ENCODE measurements at regions not wholly inside any gene's neighbourhood (a gene's known extent, or its start where the extent isn't known, plus 50 kb on each side); places are given as distances from the start of the nearest gene placed in this dataset.

DNA sequence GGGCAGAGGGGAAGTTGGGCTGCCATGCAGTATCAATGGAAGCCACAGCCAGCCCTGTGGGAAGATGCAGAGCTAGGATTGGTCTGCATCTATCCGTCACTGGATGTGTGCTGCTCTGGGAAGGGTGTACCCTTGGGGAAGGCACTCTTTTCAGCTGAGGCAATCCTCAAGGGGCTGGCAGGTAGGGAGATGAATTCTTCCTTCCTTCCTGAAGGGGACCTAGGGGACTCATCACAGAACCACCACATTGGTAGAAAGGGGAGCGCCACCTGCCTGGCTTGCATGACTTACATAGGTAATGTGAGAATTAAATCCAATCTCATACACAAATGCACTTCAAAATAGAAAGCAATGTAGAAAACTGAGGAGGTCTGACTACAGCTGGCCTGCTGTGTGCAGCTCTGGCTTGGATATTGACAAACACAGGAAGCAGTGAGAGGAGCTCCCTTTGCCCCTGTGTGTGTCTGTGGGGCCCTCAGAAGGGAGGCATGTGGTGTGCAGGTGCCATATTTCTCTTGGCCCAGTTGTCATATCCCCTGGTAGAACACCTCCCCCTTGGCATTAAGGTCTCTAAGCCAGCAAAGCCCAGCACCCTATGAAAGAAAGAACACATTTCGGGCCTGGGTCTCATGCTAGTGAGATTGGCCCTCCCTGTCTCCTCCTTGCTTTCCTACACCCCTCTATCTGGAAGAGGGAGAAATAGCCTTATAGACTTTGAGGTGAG is 260.3 kb upstream of the MOCS1 start:
- DNase-seq (ENCODE audit: low read depth), result no peak

DNA sequence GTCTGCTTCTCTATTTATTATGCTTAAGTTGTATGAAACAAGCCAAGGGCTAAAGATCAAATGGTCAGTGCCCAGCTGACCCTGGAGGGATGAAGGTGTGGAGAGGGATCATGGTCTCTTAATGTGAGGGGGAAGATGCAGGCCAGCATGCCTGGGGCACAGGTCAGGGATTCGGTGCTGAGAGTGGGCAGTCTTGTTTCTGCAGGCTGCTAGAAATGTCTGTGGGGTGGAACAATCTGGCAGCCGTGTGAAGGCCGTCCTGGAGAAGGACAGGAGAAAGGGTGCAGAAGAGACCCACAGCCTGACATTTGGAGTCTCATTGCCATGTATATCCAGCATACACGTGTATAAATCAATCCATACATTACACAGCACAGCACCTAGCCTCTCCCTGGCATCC is 258.3 kb upstream of the MOCS1 start:
- DNase-seq (ENCODE audit: low read depth), result no peak

DNA sequence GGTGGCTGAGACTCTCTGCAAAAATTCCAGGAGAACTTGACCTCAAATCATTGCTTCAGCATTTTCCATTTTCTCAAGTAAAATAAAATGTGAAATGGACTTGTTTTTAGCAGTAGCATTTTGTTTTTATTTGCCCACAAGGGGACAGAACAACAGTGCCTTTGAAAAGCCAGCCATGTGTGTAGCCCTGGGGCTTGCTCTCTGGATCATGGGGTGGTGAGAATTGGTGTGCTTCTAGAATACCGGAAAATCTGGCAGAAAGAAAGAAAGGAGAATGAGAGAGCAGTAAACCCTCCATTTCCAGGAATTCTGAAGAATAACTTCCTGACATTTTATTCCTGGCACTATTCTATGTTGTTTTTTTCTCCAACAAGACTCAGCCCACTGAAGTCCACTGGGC is 254.7 kb upstream of the MOCS1 start:
- DNase-seq (ENCODE audit: low read depth), result no peak

DNA sequence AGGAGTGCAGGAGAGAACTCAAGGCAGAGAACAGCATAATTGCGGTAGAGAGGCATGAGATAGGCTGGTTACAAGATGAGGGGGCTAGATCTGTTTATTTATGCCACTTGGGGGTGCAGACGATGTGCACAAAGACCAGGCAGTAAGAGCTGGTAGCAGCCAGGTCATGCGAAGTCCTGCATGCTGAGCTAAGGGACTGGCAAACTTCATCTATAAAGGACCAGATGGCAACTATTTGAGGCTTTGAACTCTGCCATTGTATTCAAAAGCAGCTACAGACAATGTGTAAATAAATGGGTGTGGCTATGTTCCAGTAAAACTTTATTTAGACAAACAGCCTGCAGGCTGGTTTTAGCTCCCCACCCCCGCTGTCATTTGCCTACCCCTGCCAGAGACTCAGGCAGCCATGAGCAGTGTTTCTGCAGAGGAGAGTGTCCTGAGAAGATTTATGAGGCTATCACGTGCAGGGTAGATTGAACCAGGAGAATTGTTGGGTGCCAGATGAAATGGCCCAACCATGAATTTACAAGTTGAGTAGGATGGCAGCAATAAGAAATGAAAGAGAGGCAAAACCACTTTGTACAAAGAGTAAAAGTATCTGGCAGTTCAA is 253.4 kb upstream of the MOCS1 start:
- no peak for DNase-seq (ENCODE audit: low read depth)

DNA sequence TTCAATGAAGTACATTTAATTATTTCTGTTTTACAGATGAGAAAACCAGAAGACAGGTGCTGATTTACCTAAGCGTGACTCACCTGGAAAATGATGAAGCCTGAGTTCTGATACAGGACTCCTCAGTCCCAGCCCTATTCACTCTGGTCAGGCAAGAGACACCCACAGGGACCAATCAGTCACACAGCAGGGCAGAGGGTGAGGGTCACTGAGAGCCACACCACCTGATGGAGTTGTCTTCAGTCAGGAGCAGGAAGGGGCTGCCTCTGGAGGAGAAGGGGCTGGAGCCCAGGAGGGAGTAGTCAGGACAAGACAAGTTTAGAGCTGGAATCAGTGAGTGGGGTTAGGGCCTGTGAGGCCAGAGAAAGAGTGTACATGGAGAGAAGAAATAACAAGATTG is 251.2 kb upstream of the MOCS1 start:
- DNase-seq (ENCODE audit: low read depth), result no peak

DNA sequence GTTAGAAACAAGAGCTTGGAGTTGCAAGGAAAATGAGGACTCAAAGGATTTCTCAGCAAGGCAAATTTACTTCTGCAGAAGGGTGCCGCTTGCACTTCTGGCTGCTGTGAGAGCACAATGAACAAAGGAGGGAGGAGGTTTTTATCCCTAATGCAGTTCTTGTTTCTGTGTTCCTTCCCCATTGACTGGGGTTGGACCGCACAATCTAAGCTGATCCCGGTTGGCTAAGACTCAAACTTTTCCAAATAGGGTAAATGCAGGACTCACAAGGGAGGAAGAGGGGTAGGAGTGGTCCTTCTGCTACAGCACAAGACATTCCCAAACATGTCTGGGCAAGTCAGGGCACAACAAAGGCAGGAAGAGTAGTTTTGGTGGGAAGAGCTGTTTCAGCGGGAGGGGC is 249.6 kb upstream of the MOCS1 start:
- no peak for DNase-seq (ENCODE audit: low read depth)

DNA sequence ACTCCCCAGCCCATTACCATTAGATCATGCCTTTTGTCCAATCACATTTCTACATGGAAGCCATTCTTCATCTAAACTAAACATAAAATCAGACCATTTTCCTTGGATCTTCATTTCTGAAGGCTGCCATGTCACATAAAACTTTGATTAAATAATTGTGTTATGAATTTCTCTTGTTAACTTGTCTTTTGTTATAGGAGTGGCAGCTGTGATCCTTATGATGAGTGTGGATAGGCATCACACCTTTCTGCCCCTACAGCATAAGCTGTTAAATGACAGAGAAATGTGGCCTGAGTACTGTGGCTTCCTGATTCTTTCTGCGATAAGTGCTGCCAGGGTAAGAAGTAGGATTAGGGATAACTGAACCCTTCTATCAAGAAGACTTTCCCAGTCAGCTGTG is 247.1 kb upstream of the MOCS1 start:
- no peak for DNase-seq (ENCODE audit: low read depth)

DNA sequence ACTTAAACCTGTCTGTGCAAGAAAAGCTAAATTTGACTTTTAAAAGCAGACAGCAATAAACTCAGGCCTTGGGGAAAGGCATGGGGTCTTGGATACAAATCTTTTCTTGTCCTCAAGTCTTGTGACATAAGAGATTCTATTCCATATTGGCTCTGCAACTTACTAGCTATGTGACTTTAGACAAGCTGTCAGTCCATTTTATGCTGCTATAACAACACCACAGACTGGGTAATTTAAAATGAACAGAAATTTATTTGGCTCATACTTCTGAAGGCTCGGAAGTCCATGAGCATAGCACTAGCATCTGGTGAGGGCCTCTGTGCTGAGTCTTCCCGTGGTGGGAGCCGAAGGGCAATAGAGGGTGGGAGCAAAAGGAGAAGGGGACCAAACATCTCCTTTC is 246.0 kb upstream of the MOCS1 start:
- no peak for DNase-seq (ENCODE audit: low read depth)

DNA sequence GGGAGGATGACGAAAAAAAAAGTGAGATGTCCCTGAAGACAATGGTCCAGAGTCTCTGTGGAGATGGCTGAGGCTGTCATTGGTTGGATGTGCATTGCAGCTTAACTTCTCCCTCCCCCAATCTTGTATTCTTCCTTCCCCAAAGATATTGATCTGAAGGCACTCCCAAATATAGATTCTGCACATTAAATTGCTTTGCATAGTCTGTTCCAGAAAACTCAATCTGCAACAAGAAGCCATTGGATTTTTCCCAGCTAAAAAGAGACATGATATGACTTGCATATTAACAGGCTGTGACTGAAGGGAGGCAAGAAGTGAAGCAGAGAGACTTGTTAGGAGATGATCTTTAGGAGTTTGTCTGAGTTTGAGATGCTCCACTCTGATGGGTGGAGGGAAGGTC is 245.2 kb upstream of the MOCS1 start:
- no peak for DNase-seq (ENCODE audit: low read depth)

DNA sequence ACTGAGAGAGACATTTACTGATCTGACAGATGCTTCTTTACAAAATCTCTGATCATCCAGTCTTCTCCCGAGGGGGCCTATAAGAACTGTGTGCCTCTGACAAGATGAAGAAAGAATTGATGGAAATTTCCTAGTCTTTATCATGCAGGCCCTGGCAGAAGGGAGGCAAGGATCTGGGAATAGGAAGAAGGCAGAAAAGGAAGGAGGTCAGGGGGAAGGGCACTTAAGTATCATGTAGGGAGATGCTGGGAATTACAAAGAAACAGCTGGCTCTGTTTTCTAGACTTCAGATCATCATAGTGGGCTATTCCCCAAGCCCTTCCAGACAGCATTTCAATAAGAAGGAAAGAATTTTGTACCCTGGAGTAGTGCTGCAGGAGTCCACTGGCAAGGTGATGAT is 243.3 kb upstream of the MOCS1 start:
- no peak for DNase-seq (ENCODE audit: low read depth)

DNA sequence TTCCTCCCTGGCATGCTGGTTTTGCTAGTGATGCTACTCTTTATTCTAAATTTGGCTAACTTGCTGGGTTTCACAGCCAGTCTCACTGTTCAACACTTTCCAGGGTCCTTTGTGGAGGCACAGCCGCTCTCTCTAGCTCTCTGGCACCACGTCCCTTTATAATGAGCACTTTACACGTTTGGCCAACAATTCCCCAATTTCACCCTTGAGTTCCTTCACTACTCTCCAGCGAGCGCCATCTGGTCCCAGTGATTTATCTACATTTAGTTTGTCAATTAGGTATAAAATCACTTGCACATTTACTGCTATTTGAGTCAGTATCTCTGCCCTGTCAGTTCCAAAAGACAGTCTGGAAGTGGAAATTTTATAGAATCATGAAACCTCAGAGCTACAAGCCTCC is 241.9 kb upstream of the MOCS1 start:
- no peak for DNase-seq (ENCODE audit: low read depth)

DNA sequence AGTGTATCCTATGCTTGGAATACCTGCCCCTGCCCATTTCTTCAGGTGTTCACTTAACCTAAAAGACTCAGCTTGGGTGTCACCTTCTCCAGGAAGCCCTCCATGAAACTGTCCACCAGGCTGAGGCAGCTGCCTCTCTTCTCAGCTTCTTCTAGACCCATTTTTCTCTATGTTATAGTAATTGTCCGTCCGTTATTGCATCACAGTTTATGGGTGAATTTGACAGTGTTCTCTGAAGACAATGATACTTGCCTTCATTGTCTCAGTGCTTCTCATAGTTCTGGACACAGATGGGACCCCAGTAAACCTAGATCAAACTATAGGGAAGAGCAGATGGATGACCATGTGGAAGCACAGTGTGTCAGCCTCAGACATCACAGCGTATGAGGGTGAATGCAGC is 238.0 kb upstream of the MOCS1 start:
- DNase-seq (ENCODE audit: low read depth), result no peak

DNA sequence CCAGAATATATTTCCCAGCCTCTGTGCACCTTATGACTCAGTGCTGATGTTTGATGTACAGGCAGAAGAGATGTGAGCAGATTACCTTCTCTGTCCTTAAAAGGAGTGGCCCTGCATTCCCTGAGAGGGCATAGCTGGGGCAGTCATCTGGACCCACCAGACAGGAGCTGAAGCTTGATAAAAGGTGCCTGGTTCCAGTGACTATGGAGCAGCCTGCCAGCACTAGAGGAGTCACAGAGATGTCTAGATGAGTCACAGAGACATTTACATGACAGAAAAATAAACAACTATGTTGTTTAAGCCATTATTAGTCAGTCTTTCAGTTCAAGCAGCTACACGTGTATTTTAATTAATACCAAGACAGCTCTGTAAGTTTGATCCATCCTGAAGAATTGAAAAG is 237.1 kb upstream of the MOCS1 start:
- DNase-seq (ENCODE audit: low read depth), result no peak

DNA sequence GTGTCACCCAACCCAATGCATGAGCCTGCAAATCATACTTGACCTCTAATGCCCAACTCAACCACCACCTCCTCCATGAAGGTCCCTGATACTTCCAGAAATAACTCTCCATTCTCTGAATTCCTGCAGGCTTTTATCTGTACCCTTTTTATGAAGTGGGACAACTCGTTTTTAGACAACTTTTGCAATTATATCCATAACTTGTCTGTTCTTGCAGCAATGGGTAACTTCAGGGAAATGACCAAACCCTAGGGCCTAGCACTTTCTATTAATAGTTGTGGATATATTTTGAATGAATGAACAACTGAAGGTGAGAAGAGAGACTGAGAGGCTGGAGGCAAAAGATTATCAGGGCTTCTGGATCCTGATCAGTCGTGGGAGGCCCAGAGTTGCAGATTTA is 236.6 kb upstream of the MOCS1 start:
- DNase-seq (ENCODE audit: low read depth), result no peak

DNA sequence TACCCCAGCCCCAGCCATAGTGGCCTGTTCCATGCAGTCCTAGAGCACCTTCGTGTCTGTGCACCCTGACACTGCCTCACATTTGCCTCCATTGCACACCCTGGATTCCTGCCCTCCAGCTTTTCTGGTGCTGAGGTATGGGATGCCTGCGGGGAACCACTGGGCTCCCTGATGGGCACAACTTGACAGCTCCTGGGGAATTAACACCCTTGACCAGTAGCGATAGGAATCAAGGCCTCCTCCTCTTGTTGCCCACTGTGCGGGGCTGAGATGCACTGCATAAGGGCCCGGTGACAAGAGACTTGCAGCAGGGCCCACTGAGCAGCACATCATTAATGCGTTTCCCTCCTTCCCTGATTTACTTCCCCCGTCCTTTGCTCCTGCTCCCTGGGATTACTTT is 235.6 kb upstream of the MOCS1 start:
- DNase-seq (ENCODE audit: low read depth), result no peak

DNA sequence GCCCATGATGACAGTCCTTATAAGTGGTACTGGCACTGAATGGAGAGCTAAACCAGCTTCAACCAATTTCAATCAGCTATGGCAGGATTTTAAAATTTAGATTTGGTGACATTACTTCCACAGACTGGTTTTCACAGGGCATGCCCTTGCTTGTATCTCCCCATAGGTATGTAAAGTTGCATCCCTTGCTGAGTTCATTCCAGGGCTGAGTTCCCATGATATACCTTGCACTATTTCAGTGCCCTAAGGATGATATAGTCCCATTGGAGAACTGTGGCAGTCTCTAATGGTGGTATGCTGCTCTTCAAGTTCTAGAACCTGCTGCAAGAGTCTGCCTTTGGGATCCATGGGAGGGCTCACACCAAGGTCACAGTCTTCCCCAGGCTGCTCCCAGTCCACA is 232.7 kb upstream of the MOCS1 start:
- DNase-seq (ENCODE audit: low read depth), result no peak

DNA sequence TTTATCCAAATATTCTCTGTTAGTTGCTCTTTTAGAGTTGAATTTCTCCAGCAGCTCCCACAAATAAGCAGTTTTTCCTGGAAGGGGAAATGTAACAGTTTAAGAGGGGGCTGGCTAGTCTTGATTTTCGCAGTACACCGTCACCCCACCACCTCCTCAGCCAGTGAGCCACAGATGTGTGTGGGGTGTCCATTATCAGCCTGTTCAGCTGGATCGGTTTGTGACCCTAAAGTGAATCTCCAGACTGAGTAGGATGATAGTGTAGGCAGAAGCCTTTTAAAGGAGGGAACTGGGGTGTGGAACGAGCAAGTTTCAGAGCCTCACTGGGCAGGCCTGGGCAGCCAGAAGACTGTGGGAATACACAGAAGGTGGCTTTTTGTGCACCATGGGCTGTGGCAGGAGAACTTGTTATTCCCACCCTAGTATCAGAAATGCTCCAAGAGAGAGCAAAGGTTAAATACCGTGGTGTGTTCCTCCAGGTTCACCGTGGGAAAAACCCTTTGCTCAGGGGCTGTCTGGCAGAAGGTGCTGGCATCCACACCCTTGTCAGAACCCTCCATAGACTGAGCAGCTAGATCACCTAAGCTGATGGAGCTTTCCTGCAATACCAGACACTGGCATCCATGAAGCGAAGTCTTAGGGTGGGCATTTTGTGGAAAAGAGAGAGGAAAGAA is 230.9 kb upstream of the MOCS1 start:
- no peak for DNase-seq (ENCODE audit: low read depth)

DNA sequence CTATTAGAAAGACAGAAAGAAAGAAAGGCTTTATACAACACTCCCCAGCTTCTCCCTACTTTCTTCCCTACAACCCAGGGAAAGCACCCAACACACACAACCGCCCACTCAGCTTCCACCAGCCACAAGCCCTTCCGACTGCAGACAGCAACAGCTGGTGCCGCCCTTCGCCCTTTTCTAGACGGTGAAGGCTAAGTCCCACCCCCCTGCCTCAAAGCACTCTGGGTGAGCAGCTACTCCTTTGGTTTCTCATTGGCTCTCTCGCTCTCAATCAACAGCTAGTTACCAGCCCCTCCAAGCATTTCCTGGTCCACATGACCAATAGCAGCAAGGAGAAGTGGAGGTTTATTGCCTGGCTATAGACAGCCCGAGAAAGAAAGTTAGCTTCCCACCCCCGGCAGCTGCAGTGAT is 230.1 kb upstream of the MOCS1 start:
- no peak for DNase-seq (ENCODE audit: low read depth)

DNA sequence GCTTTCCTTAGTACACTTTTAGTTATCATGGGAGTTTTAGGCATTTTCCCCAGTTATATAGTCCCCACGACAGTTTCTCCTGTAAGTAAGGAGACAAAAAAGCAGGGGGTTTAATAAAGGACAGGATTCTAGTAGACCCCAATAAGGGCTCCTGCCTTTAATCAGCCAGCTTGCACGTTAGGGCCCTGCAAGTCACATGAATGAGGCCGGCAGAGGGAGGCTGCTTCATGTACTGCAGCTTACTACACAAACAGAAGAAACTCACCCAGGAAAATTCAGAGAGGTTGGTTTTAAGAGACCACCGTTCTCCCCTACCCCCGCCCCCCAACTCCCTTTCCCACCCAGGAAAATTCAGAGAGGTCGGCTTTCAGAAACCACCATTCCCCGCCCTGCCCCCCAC is 229.7 kb upstream of the MOCS1 start:
- no peak for DNase-seq (ENCODE audit: low read depth)

DNA sequence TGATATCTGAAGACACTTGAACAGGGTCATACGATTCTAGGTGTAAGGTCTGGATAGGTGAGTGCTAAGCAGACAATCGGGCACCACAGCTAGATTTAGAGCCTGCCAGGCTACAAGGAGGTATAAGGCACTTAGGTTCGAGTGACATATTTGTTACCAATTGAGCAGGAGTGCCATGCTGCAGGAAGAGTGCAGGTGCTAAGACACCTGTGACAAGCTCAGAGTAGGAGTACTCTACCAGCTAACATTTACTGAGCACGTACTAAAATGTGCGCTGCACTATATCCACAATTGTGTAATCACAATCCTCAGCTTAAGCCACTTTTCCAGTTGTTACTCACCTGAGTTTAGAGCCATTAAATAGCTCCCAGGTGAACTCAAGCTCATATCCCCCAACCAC is 227.8 kb upstream of the MOCS1 start:
- no peak for DNase-seq (ENCODE audit: low read depth)

DNA sequence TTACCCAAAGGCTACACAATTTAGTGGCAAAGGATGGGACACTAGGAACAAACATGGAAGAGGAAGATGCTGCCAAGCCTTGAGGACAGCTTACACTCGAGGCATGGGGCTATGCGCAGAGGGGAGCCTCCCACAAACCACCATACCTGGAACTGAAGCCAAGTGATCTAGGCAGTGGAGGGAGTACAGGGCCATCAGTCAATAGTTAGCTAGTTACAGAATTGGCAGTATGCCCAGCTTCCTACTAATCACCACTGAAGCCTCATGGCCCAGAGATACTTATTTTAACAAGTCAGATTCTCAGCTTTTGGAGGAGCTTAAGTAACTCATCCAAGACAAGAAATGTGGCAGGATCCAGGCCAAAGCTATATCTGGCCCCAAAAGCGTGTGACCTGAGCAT is 226.6 kb upstream of the MOCS1 start:
- no peak for DNase-seq (ENCODE audit: low read depth)

DNA sequence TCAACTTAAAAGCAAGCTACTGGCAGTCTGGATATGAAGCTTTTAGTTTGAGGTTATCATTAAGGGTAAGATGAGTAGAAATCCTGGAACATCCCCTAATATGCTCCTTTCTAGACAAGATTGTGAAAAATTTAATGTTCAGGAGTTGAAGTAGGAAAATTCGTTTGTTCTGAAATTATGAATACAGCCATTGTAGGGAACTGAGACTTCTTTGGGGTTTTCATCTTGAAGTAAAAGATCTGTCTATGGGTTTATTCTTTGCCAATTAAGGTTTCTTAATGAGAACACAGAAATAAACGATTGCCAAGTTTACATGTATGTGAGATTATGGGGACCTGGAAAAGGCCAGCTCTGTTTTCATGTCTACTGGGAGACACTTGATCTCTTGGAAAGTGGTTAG is 225.6 kb upstream of the MOCS1 start:
- no peak for DNase-seq (ENCODE audit: low read depth)

DNA sequence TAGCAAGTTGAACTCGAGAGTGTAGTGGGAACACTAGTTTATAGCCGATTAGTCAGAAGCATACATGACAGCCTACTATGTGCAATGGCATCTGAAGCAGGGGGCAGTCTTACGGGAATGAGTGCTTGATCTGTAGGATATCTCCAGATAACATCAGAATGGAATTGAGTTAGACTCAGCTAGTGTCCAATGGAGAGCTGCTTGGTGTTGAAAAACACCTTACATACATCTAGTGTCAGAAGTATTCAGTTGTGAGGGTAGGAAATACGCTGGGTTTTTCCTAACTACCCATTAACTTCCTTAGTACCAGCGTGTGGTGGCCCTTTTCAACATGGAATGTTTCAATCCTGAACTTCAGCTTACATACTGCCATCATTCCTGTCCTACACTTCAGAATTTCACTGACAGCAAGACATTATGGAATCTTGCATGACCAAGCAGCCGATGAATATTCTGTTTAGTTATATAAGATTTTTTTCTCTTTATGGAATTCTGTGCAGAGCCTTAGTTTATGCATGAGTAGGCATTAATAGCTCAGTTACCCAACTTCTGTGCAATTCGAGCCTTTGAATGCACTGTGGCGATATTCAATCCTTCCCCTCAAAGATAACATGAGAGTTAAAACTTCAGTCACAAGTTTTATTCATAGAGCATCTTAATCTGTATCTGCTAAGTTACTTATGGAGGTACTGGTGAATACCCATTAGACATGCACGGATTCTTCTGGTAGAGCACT is 218.6 kb upstream of the MOCS1 start:
- DNase-seq (ENCODE audit: low read depth), result no peak
